ENCODE measurements at regions not wholly inside any gene's neighbourhood (a gene's known extent, or its start where the extent isn't known, plus 50 kb on each side); places are given as distances from the start of the nearest gene placed in this dataset.

- TF ChIP-seq ZNF121 (CRISPR knock-in tag; IDR thresholded peaks at IDR 0.05) (no peak), ZNF558 (CRISPR knock-in tag; IDR thresholded peaks at IDR 0.05; ENCODE audit: borderline replicate concordance) (no peak), POLR2A (IDR thresholded peaks at IDR 0.05; ENCODE audit: insufficient read depth in 1 of 2, low read depth in 2 of 2, low read length in 2 of 2) (no peak), CHD2 (IDR thresholded peaks at IDR 0.05; ENCODE audit: low read depth, low read length) (no peak), MAFK (conservative IDR thresholded peaks at IDR 0.05 in 1 of 2, IDR thresholded peaks at IDR 0.05 in 1 of 2; ENCODE audit: low read length in 2 of 2) (no peak)
- TF ChIP-seq, protein P1, sequence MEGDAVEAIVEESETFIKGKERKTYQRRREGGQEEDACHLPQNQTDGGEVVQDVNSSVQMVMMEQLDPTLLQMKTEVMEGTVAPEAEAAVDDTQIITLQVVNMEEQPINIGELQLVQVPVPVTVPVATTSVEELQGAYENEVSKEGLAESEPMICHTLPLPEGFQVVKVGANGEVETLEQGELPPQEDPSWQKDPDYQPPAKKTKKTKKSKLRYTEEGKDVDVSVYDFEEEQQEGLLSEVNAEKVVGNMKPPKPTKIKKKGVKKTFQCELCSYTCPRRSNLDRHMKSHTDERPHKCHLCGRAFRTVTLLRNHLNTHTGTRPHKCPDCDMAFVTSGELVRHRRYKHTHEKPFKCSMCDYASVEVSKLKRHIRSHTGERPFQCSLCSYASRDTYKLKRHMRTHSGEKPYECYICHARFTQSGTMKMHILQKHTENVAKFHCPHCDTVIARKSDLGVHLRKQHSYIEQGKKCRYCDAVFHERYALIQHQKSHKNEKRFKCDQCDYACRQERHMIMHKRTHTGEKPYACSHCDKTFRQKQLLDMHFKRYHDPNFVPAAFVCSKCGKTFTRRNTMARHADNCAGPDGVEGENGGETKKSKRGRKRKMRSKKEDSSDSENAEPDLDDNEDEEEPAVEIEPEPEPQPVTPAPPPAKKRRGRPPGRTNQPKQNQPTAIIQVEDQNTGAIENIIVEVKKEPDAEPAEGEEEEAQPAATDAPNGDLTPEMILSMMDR (CRISPR knock-in tag; IDR thresholded peaks at IDR 0.05): no peak
- TF ChIP-seq, protein P2, sequence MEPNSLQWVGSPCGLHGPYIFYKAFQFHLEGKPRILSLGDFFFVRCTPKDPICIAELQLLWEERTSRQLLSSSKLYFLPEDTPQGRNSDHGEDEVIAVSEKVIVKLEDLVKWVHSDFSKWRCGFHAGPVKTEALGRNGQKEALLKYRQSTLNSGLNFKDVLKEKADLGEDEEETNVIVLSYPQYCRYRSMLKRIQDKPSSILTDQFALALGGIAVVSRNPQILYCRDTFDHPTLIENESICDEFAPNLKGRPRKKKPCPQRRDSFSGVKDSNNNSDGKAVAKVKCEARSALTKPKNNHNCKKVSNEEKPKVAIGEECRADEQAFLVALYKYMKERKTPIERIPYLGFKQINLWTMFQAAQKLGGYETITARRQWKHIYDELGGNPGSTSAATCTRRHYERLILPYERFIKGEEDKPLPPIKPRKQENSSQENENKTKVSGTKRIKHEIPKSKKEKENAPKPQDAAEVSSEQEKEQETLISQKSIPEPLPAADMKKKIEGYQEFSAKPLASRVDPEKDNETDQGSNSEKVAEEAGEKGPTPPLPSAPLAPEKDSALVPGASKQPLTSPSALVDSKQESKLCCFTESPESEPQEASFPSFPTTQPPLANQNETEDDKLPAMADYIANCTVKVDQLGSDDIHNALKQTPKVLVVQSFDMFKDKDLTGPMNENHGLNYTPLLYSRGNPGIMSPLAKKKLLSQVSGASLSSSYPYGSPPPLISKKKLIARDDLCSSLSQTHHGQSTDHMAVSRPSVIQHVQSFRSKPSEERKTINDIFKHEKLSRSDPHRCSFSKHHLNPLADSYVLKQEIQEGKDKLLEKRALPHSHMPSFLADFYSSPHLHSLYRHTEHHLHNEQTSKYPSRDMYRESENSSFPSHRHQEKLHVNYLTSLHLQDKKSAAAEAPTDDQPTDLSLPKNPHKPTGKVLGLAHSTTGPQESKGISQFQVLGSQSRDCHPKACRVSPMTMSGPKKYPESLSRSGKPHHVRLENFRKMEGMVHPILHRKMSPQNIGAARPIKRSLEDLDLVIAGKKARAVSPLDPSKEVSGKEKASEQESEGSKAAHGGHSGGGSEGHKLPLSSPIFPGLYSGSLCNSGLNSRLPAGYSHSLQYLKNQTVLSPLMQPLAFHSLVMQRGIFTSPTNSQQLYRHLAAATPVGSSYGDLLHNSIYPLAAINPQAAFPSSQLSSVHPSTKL (CRISPR knock-in tag; IDR thresholded peaks at IDR 0.05): no peak
These were observed 223.2 kb upstream of the SOX5 start for GRCh38 chr12:24172773-24173066.

Data from HepG2 (cell line).